Epithelial cell of proximal tubule (primary cell): ENCODE measurements at regions not wholly inside any gene's neighbourhood (a gene's known extent, or its start where the extent isn't known, plus 50 kb on each side); places are given as distances from the start of the nearest gene placed in this dataset.
"Not testable (repeated sequence)": the region's sequence is repeated elsewhere in the genome, so short reads cannot be mapped to it uniquely, and the experiment has no call there.

Experiments used
- DNase-seq: peaks from one replicate; pipeline ENCODE4 v3.0.0-alpha.2; 2011; ENCODE audit warnings: low read depth
- H3K4me3 ChIP-seq: 2 replicates; pipeline ENCODE4 v1.5.1; 2011; ENCODE audit warnings: low read depth, mild to moderate bottlenecking, low read length
- TF ChIP-seq, protein P1 (sequence below): conservative IDR thresholded peaks from 2 replicates; pipeline ENCODE4 v1.5.1; 2012; ENCODE audit warnings: low read depth, mild to moderate bottlenecking, low read length

DNA sequence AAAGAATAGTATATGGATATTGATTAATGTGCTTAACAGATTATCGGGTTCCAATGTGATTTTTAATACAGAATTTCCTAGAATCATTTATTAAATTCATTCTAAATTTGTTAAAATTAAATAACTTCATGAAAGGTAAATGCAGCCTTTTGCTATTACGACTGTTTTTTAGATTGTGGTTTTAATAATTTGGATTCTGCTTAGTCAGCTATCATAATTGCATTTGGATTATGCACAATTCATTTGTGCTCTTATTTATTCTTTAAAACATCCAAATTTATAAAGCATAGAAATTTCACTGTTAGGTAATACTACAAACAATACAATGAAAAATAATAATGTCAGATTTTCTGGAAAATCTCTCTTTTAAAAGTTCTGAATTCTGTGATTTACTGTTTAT is 1598.5 kb downstream of the EFNA5 start:
- no peak overlapping the region for H3K4me3 ChIP-seq
- TF ChIP-seq, protein P1, sequence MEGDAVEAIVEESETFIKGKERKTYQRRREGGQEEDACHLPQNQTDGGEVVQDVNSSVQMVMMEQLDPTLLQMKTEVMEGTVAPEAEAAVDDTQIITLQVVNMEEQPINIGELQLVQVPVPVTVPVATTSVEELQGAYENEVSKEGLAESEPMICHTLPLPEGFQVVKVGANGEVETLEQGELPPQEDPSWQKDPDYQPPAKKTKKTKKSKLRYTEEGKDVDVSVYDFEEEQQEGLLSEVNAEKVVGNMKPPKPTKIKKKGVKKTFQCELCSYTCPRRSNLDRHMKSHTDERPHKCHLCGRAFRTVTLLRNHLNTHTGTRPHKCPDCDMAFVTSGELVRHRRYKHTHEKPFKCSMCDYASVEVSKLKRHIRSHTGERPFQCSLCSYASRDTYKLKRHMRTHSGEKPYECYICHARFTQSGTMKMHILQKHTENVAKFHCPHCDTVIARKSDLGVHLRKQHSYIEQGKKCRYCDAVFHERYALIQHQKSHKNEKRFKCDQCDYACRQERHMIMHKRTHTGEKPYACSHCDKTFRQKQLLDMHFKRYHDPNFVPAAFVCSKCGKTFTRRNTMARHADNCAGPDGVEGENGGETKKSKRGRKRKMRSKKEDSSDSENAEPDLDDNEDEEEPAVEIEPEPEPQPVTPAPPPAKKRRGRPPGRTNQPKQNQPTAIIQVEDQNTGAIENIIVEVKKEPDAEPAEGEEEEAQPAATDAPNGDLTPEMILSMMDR = no peak
- no peak for DNase-seq

DNA sequence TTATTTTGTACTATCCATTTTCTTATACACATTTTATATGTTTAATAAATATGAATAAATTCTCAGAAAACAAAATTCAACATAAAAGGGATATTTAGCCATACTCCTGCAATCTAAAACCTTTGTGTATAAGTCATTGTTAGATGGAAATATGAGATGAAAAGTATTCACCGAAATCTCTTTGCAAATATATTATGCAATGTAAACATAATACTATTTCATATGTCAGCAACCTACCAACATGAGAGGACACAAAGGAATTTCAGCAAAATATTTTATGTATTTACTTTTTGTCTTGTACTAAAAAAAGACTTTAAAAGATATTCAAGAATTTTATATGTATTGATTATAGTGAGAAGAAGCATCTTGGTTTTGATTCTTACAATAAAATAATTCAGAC is 1623.4 kb downstream of the EFNA5 start:
- H3K4me3 ChIP-seq = no peak overlapping the region
- no peak for DNase-seq
- TF ChIP-seq, protein P1 = no peak

GRCh38 chr5:106032069-106032468 is 1638.7 kb downstream of the EFNA5 start:
- not testable (repeated sequence) for DNase-seq, H3K4me3 ChIP-seq

- no peak for DNase-seq
- TF ChIP-seq, protein P1 = no peak
These were observed 1642.4 kb downstream of the EFNA5 start for GRCh38 chr5:106028314-106028713.

GRCh38 chr5:106020894-106021293 is 1649.8 kb downstream of the EFNA5 start:
- no peak for DNase-seq
- TF ChIP-seq, protein P1 = no peak
- no peak overlapping the region for H3K4me3 ChIP-seq

More at GRCh38 chr5:106028314-106028713, 1642.4 kb downstream of the EFNA5 start:
- no peak overlapping the region for H3K4me3 ChIP-seq

DNA sequence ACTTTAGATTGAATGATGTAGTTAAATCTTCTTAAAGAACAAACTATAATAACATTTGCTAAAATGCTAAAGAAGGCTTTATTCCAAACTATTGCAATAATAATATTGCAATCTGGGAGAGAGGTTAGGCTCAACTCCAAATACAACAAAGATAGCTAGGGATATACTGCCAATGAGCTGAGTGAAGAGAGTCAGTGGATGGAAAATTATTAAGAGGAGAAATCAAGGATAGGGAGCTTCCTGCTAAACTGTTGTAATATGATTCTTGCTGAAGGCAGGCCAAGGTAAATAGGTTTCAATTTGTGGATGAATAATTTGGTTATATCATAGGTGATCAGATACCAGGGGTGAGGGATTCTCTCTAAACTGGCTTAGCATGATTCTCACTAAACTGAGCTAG is 1651.5 kb downstream of the EFNA5 start:
- DNase-seq = no peak

GRCh38 chr5:106017243-106017857 is 1653.4 kb downstream of the EFNA5 start:
- no peak for DNase-seq
- TF ChIP-seq, protein P1 = no peak
- H3K4me3 ChIP-seq = no peak overlapping the region

More for the DNA sequence above, 1651.5 kb downstream of the EFNA5 start:
- TF ChIP-seq, protein P1 = no peak
- H3K4me3 ChIP-seq = no peak overlapping the region
